GM18867 (cell line): ENCODE measurements at regions not wholly inside any gene's neighbourhood (a gene's known extent, or its start where the extent isn't known, plus 50 kb on each side); places are given as distances from the start of the nearest gene placed in this dataset.

Experiments used
- ATAC-seq: cut with Tn5 transposase; IDR thresholded peaks from one replicate; pipeline ENCODE4 v1.9.1; 2021; ENCODE audit warnings: mild to moderate bottlenecking, moderate library complexity; ENCODE audit not compliant: unreplicated experiment

DNA sequence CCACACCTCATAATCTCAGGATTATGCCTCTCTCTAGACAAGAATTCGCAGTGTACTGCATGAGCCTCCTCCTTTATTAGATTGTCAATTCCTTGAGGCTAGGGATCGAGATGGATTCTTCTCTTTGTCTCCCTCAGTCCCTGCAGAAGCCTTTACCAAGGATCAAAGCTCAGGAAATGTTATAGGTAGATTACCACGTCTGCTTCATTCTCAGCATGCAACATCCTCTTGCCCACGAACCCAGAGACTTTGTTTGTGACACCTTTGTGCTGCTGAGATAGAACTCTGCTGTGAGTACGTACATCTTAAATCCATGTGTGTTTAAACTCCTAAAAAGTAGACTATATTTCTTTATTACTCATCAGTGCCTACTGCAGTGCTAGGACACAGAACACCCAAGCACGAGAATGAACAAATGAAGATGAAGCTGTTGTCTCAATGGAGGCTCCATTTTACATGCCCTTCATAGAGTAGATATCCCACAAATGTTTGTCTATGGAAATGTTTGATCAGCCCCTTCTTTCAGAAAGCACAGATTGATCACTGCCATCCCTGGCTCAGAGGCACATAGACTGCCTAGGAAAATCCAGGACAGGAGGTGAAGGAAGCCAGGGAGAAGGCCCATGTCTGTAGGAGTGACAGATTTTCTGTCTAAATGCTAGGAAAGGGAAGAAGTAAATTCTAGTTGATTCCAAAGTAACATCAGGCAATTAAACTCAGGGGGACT, 98.8 kb upstream of the KLHL29 start:
- no peak for ATAC-seq

DNA sequence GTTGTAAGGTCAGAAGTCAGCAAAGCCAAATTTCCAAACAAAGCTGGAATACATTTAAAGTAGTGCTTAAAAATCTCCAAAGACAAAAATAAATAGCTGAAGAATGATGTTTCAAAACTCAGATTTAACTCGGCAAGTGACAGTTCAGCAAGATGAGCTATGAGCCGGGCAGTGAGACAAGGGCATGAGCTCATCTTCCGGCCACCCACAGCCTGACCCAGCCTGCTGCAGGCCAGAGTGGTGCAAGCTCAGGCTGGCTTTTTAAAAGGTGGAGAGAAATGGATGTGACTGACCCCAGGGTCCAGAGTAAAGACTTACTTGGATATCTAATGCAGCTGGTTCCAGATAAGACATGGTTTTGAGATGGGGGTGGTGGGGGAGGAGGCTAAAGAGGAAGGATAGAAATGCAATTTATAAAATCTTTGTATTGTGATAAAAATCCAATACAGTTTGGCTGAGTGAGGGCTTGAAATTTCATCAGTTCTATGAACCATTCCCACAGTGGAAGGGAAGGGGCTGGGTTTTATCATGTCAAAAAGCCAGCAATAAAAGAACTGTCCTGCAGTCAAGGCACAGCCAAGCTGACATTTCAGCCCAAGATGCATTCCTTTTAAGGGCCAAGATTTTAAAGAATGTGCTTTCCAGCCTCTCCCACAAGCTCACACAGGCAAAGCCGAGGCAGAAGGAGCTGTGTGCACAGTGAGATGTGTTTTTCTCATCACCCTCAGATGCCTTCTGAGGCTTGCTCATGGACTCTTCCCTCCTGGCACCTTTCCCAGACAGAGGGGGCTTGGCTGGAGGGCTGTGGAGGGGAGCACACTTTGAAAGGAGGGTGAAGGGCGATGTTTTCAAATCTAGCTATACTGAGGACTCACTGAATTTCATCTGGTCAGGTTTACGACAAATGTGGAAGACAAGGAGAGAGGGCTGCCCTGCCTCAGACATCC, 97.9 kb upstream of the KLHL29 start:
- no peak for ATAC-seq

DNA sequence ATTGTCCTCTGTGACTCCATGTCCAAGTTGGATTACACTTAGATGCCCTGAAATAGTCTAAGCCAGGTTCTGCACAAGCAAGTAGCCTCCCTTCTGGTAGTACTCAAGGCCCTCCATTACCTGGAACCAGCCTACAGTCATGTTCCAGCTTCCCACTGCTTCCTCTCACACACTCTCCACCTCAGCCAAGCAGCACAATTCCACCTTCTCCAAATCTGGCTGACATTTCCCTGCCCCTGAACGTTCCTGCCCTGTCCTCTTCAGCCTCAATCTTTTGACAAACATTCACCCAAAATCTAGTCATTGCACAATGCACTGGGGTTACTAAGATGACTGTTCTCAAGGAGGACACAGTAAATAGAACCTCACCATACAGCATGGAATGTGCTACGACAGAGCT, 95.3 kb upstream of the KLHL29 start:
- ATAC-seq = no peak

GRCh38 chr2:23291239-23291638, 93.7 kb upstream of the KLHL29 start:
- ATAC-seq = no peak

GRCh38 chr2:23292024-23292423, 93.0 kb upstream of the KLHL29 start:
- no peak for ATAC-seq

GRCh38 chr2:23293063-23293462, 91.9 kb upstream of the KLHL29 start:
- ATAC-seq = no peak

DNA sequence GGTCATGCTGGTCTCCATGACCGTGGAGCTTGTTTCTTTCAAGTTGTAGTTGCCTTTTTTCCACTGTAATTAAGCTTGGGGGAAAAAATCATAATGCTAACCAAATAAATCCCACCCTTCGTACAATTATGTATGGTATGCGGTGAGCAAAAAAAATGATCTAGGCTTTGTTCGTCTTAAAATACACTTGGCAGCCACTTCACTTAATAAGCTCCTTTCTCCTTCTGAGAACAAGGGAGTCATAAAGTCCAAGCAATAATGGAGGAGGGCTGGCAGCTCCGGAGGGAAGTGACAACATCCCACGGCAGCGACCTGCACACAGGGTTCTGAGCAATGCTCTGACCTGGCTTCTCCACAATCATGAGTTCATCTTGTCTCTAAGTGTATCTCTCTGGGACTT, 91.2 kb upstream of the KLHL29 start:
- ATAC-seq = no peak

DNA sequence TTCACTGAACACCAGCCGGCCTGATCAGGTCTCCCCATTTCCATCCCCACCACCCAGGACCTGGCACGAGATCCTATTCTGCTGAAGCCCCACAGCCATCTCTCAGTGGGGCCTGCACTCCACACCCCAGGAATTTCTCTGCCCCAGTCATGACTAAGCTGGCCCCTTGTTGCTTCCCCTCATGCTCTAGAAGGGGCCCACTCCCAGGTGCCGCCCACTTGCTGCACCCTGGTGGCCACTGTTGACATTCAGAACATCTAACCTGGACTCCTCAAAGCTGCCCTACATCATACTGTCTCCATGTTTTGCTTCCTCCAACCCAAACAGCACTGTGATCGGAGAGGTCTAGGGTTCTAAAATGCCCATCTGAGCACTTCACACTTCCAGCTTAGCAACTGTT, 90.7 kb upstream of the KLHL29 start:
- ATAC-seq = no peak

GRCh38 chr2:23296691-23297090, 88.3 kb upstream of the KLHL29 start:
- no peak for ATAC-seq

DNA sequence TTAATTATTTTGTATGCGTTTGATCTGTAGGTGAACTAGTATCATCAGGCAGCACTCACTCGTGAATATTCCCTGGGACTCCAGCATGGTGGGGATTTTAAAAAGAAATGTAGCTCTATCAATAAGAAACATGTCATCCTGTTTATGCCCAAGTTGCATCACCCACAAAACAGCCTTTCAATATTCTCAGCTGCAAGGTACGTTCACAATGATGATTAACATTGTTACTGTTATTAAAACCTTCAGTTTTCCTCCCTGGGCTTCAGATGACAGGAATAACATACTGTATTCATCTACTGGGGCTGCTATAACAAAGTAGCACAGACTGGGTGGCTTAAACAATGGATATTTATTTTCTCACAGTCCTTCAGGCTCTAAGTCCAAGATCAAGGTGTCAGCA, 87.9 kb upstream of the KLHL29 start:
- ATAC-seq = no peak

GRCh38 chr2:23298551-23298950, 86.4 kb upstream of the KLHL29 start:
- ATAC-seq = no peak

GRCh38 chr2:23299476-23300195, 85.3 kb upstream of the KLHL29 start:
- ATAC-seq = no peak

- ATAC-seq = no peak
Measured at GRCh38 chr2:23301136-23301535, 83.8 kb upstream of the KLHL29 start.

DNA sequence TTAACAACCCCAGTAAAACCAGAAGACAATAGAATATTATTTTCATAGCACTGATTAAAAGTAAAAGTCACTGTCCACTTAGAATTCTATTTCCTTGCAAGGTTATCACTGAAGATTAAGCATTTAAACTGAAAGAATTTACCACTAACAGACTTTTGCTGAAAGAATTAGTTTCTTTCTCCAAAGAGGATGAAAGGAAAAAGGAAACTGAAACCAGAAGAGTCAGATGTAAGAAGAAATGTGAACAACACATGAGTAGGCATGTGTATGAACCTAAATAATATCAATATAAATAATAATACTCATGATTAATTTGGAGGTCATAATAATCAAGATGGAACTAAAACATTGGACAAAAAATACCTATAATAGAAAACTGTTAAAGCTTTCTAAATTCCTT, 82.4 kb upstream of the KLHL29 start:
- no peak for ATAC-seq

- ATAC-seq = no peak
Measured at GRCh38 chr2:23306401-23306800, 78.6 kb upstream of the KLHL29 start.

- no peak for ATAC-seq
Measured at GRCh38 chr2:23311186-23311585, 73.8 kb upstream of the KLHL29 start.

DNA sequence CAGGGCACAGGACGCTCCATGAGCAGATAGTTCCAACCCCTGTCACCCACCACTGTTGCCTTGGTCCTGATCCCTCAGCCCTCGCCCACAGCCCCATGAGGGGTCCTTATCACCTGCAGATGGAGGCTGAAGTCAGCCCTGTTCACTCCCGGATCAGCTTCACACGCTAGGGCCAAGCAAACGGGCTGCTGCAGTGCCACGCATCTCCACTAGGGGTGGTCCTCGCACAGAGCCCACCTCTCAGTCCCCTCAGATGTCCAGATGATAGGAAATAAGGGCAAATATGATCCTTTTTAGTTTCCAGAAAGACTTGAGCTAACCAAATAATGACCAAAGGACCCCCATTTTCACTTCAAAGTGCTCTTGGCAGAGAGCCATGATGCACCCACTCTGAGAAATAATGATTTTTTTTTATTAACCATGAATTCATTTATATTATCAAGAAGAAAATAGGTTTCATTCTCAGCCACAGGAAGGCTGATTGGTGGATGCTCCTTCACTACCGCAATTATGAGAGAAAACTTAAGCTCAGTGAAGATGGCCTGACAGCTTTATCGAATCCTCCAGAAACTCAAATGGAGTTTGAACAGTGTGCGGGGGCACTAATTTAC, 71.9 kb upstream of the KLHL29 start:
- ATAC-seq = peak; percentile 83

- ATAC-seq = no peak
Measured at GRCh38 chr2:23314687-23315086, 70.3 kb upstream of the KLHL29 start.

DNA sequence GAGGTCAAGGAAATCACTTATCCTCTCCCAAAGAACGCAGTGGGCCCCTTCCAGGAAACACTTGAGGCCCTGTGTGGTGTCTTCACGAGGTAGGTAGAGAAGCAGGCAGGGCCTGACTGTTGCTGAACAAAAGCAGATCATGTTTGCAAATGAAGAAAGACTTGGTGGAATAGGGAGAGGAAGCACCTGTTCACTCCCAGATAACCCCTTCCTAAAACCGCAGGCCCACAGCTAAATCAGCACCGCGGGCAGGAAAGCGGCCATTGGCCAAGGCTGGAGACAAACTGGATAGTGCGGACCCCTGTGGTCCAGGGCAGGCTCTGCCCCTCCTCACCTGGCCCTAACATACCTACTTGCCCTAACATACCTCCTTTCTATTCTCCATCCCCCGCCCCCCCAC, 64.9 kb upstream of the KLHL29 start:
- ATAC-seq = no peak

DNA sequence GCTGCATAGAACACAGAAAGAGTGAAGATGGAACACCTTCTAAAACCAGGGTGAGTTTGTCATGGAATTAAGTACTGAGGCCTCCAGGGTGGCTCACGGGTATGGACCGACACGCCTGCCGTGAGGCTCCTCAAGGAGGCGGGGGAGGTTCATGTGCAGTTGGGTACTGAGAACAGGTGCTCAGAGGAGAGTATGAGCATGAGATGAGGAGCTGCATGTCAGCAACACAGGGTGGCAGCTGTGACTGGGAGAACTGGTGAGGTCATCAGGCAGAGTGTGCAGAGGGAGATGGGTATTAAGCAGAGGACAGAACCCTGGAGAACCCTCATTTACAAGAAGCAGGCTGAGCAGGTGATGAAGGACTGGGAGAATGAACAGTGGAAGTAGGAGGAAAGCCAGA, 63.2 kb upstream of the KLHL29 start:
- no peak for ATAC-seq

DNA sequence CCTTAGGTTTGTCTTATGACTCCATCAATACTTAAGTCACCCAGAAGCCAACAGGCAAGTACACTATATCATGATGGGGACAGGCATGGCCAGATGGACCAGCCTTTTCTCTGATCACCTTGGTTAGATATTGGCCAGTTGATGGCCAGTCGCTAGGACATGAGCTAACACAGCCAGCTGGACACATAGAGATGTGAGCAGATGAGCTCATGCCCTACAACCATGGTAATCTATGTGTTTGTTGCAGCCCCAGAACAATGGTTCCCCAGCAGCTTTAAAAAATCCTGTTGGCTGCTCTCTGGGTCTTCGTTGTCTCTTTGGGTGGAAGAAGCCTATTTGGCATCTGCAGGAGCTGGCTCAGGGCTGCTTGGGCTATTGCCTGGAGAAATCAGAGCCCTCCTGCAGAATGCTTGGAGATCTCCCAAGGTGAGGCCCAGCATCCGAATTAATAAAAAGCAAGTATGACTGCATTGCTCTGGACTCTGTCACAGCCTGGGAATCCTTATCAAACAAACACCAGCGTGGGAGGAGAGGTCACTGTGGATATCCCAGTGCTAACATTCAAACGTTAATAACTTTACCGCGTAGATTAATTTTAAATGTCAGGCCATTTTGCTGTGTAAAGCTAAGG, 62.3 kb upstream of the KLHL29 start:
- no peak for ATAC-seq
